GM12865 (cell line): ENCODE measurements at regions not wholly inside any gene's neighbourhood (a gene's known extent, or its start where the extent isn't known, plus 50 kb on each side); places are given as distances from the start of the nearest gene placed in this dataset.

Experiments
- DNase-seq: peaks from one replicate; pipeline ENCODE4 v3.0.0; 2010; ENCODE audit warnings: low read depth
- H3K4me3 ChIP-seq: 2 replicates; pipeline ENCODE4 v1.5.1; 2011; ENCODE audit warnings: mild to moderate bottlenecking, low read depth, low read length, control low read depth
- TF ChIP-seq, protein P1 (sequence below): IDR thresholded peaks from 2 replicates; pipeline ENCODE4 v1.5.1; 2011; ENCODE audit warnings: low read length, control low read depth, low read depth, inconsistent platforms; ENCODE audit not compliant: insufficient read depth; ENCODE audit errors: missing control alignments

DNA sequence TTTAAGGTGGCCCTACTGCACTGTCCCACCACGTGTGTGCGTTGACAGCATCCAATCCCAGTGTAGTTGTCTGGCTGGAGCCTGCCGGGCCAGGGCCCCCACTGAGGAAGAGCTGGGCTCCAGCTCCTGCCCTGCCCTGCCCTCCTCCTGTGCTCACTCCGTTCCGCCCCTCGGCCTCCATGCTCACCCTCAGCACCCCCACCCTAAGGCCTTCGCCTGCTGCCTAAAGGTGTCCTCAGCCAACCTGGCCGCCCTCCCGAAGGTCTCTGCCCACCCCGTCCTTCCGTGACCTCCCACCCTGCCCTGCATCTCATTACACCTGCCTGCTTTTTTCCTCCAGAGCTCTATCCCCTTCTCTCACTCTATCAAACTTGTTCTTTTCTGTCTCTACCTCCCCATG lies 118.0 kb downstream of the TPRA1 start:
- TF ChIP-seq, protein P1, sequence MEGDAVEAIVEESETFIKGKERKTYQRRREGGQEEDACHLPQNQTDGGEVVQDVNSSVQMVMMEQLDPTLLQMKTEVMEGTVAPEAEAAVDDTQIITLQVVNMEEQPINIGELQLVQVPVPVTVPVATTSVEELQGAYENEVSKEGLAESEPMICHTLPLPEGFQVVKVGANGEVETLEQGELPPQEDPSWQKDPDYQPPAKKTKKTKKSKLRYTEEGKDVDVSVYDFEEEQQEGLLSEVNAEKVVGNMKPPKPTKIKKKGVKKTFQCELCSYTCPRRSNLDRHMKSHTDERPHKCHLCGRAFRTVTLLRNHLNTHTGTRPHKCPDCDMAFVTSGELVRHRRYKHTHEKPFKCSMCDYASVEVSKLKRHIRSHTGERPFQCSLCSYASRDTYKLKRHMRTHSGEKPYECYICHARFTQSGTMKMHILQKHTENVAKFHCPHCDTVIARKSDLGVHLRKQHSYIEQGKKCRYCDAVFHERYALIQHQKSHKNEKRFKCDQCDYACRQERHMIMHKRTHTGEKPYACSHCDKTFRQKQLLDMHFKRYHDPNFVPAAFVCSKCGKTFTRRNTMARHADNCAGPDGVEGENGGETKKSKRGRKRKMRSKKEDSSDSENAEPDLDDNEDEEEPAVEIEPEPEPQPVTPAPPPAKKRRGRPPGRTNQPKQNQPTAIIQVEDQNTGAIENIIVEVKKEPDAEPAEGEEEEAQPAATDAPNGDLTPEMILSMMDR: no peak
- no peak overlapping the region for H3K4me3 ChIP-seq
- no peak for DNase-seq

DNA sequence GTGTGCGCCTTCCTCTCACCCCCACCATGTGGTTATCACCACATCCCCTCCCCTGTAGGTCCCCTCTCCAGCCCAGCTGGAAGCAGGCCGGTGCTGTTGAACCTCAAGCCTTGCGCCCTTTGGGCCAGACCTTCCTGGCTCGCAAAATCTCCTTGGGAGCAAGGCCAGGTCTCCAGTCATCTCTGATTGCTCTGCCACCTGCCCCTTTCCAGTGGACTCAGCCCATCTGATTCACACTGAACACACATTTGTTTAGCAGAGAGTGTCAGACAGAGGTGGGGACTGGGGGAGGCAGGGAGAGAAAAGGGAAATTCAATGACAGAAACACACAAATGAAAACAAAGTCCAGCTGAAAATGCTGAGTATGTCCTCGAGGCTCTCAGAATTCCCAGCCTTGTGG lies 119.4 kb downstream of the TPRA1 start:
- no peak overlapping the region for H3K4me3 ChIP-seq
- TF ChIP-seq, protein P1: no peak
- no peak for DNase-seq

DNA sequence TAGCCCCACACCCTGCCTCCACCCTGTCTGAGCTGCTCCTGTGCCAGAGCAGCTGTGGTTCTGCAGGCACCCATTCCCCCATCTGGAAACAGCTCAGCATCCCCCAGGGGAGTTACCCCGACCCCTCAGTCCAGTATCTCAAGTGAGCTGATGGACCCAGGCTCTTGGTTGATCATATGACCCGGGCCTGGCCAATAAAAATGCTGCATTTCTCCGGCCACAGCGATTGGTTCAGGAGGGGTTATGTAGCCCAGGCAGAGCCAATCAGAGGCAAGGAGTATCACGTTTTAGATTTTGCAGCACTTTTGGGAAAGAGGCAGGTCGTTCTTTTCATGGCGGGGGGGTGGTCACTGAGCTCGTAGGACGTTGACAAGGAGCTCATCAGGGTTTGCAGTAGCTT lies 120.8 kb downstream of the TPRA1 start:
- no peak for DNase-seq
- TF ChIP-seq, protein P1: no peak
- no peak overlapping the region for H3K4me3 ChIP-seq

DNA sequence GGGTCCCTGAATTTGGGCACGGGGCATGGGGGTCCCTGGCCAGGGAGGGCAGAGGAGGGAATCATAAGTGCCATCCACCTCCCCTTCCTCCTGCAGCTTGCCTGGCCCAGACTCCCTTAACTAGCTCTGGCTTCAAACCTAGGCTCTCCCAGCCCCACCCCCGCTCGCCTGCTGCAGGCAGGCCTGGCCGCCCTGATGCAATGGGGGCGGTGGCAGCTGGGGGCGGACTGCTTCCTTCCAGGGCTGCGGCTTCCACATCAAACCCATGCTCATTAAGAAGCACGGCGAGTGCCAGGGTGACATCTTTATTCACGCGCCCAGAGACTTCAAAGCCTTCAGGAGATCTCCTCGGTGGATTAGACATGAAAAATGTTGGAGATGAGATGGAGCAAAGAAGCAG lies 123.1 kb downstream of the TPRA1 start:
- TF ChIP-seq, protein P1: no peak
- H3K4me3 ChIP-seq: no peak overlapping the region
- no peak for DNase-seq

DNA sequence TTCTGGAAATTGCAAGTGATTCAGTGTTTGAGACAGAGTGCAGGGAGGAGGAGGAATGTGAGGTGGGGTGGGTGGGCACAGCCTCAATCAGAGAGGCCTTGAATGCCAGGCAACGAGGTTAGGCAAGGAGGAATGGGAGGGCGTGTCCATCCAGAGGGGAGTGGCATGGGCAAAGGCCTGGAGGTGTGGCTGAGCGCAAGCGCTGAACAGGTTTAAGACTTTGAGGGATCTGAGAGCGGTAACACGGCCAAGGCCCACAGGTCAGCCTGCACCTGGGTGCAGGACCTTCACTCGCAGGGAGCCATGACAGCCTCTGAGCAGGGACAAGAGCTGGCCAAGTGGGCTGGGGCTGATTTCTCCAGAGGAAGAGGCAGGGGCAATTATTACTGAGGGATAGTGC lies 125.9 kb downstream of the TPRA1 start:
- TF ChIP-seq, protein P1: no peak
- no peak overlapping the region for H3K4me3 ChIP-seq
- DNase-seq: no peak

DNA sequence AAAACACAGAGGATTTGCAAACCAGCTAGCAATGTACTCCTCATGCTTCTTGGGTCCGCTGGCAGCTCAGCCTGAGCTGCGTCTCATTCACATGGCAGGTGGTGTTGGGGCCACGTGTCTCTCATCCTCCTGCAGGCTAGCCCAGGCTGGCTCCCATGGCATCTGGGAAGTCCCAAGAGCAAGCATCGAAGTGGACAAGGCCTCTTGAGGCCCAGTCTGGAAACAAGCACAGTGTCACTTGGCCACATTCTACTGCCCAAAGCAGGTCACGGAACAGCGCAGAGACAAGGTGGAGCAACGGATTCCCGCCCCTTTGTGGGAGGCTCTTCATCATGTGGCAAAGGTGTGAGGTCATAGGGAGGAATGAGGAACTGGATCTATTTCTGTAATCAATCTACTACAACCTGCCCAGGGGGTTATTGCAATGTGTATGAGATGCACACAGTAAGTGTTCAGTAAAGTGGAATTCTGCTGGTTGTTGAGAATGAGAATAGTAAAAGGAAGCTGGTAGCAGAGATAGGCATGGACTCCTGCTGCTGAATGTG lies 128.3 kb downstream of the TPRA1 start:
- no peak overlapping the region for H3K4me3 ChIP-seq
- TF ChIP-seq, protein P1: no peak
- DNase-seq: no peak

DNA sequence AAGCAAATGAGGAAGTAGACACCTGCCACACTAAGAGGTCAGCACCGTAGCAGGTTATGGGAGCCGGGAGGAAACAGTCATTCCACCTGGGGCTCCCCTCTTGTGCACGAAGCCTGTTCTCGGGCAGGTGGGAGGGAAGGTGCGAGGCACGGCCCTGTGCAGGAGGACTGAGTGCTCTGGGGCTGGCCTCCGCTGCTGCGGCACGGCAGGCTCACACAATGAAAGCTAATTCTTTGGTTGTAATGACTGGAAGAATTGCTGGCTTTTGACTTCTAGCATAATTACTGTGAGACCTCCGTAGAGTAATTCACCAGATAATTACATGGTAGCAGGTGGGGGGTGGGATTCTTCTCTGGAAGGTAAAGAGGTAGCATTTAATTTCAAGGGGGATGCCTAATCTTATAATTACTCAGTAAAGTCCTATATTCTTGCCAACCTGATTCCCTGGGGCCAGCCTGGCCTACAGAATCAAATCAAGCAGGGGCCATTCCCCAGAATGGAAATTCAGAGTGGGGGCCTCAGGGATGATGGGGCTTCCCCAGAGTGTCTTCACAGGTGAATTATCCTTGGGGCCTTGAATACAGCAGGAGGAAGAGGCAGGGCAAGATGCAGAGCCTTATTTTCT lies 129.1 kb downstream of the TPRA1 start:
- H3K4me3 ChIP-seq: no peak overlapping the region
- TF ChIP-seq, protein P1: no peak
- no peak for DNase-seq
